HCT116 (cell line): ENCODE measurements at regions not wholly inside any gene's neighbourhood (a gene's known extent, or its start where the extent isn't known, plus 50 kb on each side); places are given as distances from the start of the nearest gene placed in this dataset.

Experiments used
- ATAC-seq: fragments of 200-7000 bp; cut with Tn5 transposase; 2 replicates; pipeline ENCODE4 v1.9.1; 2020; ENCODE audit warnings: mild to moderate bottlenecking, moderate library complexity
- BruUV-seq: library from RNA; stranded (reverse); fragments of 400-500 nt; replicated peaks from 2 replicates; lab custom pipeline; 2021; lab: Mats Ljungman, UMichigan
- CTCF ChIA-PET: fragments of 300-600 bp; sonication (Branson Sonifier 250); formaldehyde crosslinking; loops from one replicate; lab custom pipeline; 2021; ENCODE audit warnings: antibody characterized with exemption; lab: Charles Lee
- POLR2A ChIA-PET: fragments of 300-600, 350-600 bp; sonication (Branson Sonifier 250); formaldehyde crosslinking; loops from one replicate; lab custom pipeline; 2021; ENCODE audit warnings: antibody characterized with exemption; lab: Charles Lee
- RAD21 ChIA-PET, 2 experiments: fragments of 300-600 bp; sonication (Branson Sonifier 250); formaldehyde crosslinking; loops; one replicate each; lab custom pipeline; 2023; ENCODE audit warnings: low total read pairs in 2 of 2; ENCODE audit not compliant: uncharacterized antibody in 2 of 2, unreplicated experiment in 2 of 2, low non-redundant PET in 1 of 2; lab: Charles Lee
- DNase-seq: peaks from one replicate; pipeline ENCODE4 v3.0.0-alpha.2; 2010; ENCODE audit warnings: low read depth, low spot score
- H2AFZ ChIP-seq: fragments of 200-600 bp; shearing (Covaris generic), sonication (generic); 2 replicates; pipeline ENCODE4 v1.6.1; 2017; ENCODE audit warnings: low read depth, mixed run types, mixed read lengths, antibody characterized with exemption, low read length; ENCODE audit not compliant: poor library complexity, severe bottlenecking
- H3K27ac ChIP-seq: 2 replicates; pipeline ENCODE4 v1.5.1; 2012; ENCODE audit warnings: low read depth, low read length
- H3K27me3 ChIP-seq: fragments of 200-600 bp; sonication (generic); 2 replicates; pipeline ENCODE4 v1.6.1; 2016; ENCODE audit warnings: mixed run types, low read length, mixed read lengths; ENCODE audit not compliant: insufficient read depth
- H3K36me3 ChIP-seq, 2 experiments: fragments of 200-500 bp in 1 of 2; fragments of 200-600 bp in 1 of 2; sonication (Bioruptor generic) in 1 of 2; sonication (generic) in 1 of 2; 2 replicates each; pipeline versions ENCODE4 v1.5.1 to v1.6.1; 2014 to 2016; ENCODE audit warnings: low read length in 2 of 2, inconsistent platforms in 1 of 2, mixed read lengths in 1 of 2, mixed run types in 1 of 2; ENCODE audit not compliant: insufficient read depth in 2 of 2, control insufficient read depth in 1 of 2
- H3K4me1 ChIP-seq, 2 experiments: fragments of 200-600 bp in 1 of 2; sonication (generic) in 1 of 2; 2 replicates each; pipeline versions ENCODE4 v1.5.1 to v1.6.1; 2012 to 2017; ENCODE audit warnings: low read length in 2 of 2, inconsistent platforms in 1 of 2, mild to moderate bottlenecking in 1 of 2, mixed read lengths in 1 of 2, mixed run types in 1 of 2, moderate library complexity in 1 of 2; ENCODE audit not compliant: insufficient read depth in 2 of 2, control insufficient read depth in 1 of 2
- H3K4me2 ChIP-seq: fragments of 200-600 bp; sonication (generic); 2 replicates; pipeline ENCODE4 v1.6.1; 2017; ENCODE audit warnings: mixed run types, low read length, mixed read lengths
- H3K4me3 ChIP-seq, 2 experiments: fragments of 200-600 bp in 1 of 2; sonication (generic) in 1 of 2; replicated peaks in 1 of 2; 2 replicates each; pipeline ENCODE4 v1.5.1; 2011 to 2016; ENCODE audit warnings: low read length in 2 of 2, control low read depth in 1 of 2, low read depth in 1 of 2, mild to moderate bottlenecking in 1 of 2, mixed read lengths in 1 of 2, mixed run types in 1 of 2
- H3K79me2 ChIP-seq: fragments of 200-600 bp; sonication (generic); 2 replicates; pipeline ENCODE4 v1.6.1; 2017; ENCODE audit warnings: mild to moderate bottlenecking, mixed run types, low read length, moderate library complexity, mixed read lengths; ENCODE audit not compliant: insufficient read depth
- H3K9ac ChIP-seq: fragments of 200-600 bp; sonication (generic); 2 replicates; pipeline ENCODE4 v1.6.1; 2016; ENCODE audit warnings: low read length, mixed read lengths
- H3K9me2 ChIP-seq: fragments of 200-600 bp; sonication (generic), shearing (Covaris generic); 2 replicates; pipeline ENCODE4 v1.6.1; 2017; ENCODE audit warnings: mixed run types, mild to moderate bottlenecking, moderate library complexity; ENCODE audit not compliant: insufficient read depth
- H3K9me3 ChIP-seq, 2 experiments: fragments of 200-500 bp in 1 of 2; fragments of 200-600 bp in 1 of 2; sonication (Bioruptor generic) in 1 of 2; sonication (generic) in 1 of 2; 2 replicates each; pipeline ENCODE4 v1.6.1; 2014 to 2017; ENCODE audit warnings: low read length in 2 of 2, mixed read lengths in 2 of 2, inconsistent platforms in 1 of 2, low read depth in 1 of 2, mild to moderate bottlenecking in 1 of 2, mixed run types in 1 of 2, moderate library complexity in 1 of 2; ENCODE audit not compliant: control insufficient read depth in 1 of 2, insufficient read depth in 1 of 2
- H4K20me1 ChIP-seq: fragments of 200-600 bp; sonication (generic), shearing (Covaris generic); 2 replicates; pipeline ENCODE4 v1.6.1; 2017; ENCODE audit warnings: mixed run types, mild to moderate bottlenecking, moderate library complexity; ENCODE audit not compliant: insufficient read depth
- CEBPB ChIP-seq: IDR thresholded peaks from 2 replicates; pipeline ENCODE4 v1.6.1; 2012; ENCODE audit warnings: low read depth
- ELF1 ChIP-seq: IDR thresholded peaks from 2 replicates; pipeline ENCODE4 v1.6.1; 2012; ENCODE audit warnings: low read depth, borderline replicate concordance
- JUND ChIP-seq: IDR thresholded peaks from 2 replicates; pipeline ENCODE4 v1.6.1; 2012
- ZFX ChIP-seq: fragments of 450-650 bp; IDR thresholded peaks from 2 replicates; pipeline ENCODE4 v1.6.1; 2017
- intact Hi-C: fragments of 100-400 bp; cut with micrococcal nuclease; formaldehyde crosslinking; loops from 2 replicates; pipeline ENCODE4 v1.10.0; 2022
- TF ChIP-seq, protein P1 (sequence below), 3 experiments: fragments of 200-600 bp in 1 of 3; sonication (generic) in 1 of 3; IDR thresholded peaks in 2 of 3; conservative IDR thresholded peaks in 1 of 3; 2 replicates each; pipeline ENCODE4 v1.5.1; 2012 to 2017; ENCODE audit warnings: low read depth in 2 of 3, low read length in 2 of 3, antibody characterized with exemption in 1 of 3, borderline replicate concordance in 1 of 3, control low read depth in 1 of 3, mild to moderate bottlenecking in 1 of 3, mixed read lengths in 1 of 3, mixed run types in 1 of 3, moderate library complexity in 1 of 3; ENCODE audit not compliant: insufficient read depth in 1 of 3
- TF ChIP-seq, protein P2 (sequence below): IDR thresholded peaks from 2 replicates; pipeline ENCODE4 v1.6.1; 2012

DNA sequence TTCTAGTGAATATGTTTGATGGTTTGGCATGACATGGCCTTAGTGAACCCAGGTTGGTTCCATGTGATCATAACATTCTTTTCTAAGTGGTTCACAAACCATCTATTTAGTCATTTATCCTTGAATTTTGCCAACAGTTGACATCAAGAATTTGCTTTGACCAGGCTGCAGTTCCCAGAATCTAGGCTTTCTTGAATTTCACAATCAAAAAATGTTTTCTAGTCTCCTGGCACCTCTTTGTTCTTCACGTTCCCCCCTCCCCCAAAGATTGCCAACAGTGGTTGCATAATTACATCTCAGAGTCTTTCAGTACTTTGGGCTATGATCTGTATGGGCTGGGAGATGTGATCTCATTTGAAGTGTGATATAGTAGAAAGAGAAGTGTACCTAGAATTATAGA, 124.0 kb downstream of the GATA6 start:
- H3K36me3 ChIP-seq, result no peaks in the 10 kb centered on the region
- no peak overlapping the region for H2AFZ ChIP-seq
- H3K27me3 ChIP-seq, result no peaks in the 10 kb centered on the region
- H3K9ac ChIP-seq, result no peak overlapping the region
- no peaks in the 10 kb centered on the region for H3K79me2 ChIP-seq
- H3K9me2 ChIP-seq, result no peaks in the 10 kb centered on the region
- no peak for DNase-seq
- no peaks in the 10 kb centered on the region for H3K4me1 ChIP-seq
- no peak for ATAC-seq
- RAD21 ChIA-PET, result no interaction called here
- TF ChIP-seq ZFX (no peak), JUND (no peak)
- TF ChIP-seq, all 23 proteins: peak for 0
- H3K27ac ChIP-seq, result no peak overlapping the region
- no peak overlapping the region for H3K4me2 ChIP-seq
- CTCF ChIA-PET, result no interaction called here
- BruUV-seq, result no TSS peak
- POLR2A ChIA-PET, result no interaction called here
- H3K9me3 ChIP-seq, result no peaks in the 10 kb centered on the region
- H4K20me1 ChIP-seq, result no peaks in the 10 kb centered on the region
- no peak overlapping the region for H3K4me3 ChIP-seq
- intact Hi-C loops, result no loop called here

DNA sequence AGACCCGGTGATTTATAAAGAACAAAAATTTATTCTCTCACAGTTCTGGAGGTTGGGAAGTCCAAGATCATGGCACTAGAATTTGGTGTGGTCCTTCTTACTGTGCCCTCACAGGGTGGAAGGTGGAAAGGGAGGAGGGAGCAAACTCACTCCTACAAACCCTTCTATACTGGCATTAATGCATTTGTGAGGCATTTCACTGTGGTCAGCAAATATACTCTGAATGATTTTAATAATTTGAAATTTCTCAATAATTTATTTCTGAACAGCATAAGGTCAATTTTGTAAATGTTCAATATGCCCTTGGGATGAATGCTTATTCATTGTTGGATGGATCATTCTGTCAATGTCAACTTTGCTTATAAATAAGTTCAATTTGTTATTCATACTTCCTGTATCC, 120.6 kb downstream of the GATA6 start:
- BruUV-seq, result no TSS peak
- Histone ChIP-seq H3K9ac (no peak overlapping the region), H3K4me2 (no peak overlapping the region), H3K9me3 (no peaks in the 10 kb centered on the region), H3K27ac (no peak overlapping the region), H4K20me1 (no peaks in the 10 kb centered on the region), H3K9me2 (no peaks in the 10 kb centered on the region), H3K4me1 (no peaks in the 10 kb centered on the region), H3K27me3 (no peaks in the 10 kb centered on the region), H3K4me3 (no peak overlapping the region), H2AFZ (no peak overlapping the region), H3K36me3 (no peaks in the 10 kb centered on the region), H3K79me2 (no peaks in the 10 kb centered on the region)
- CTCF ChIA-PET, result no interaction called here
- TF ChIP-seq, protein P1, sequence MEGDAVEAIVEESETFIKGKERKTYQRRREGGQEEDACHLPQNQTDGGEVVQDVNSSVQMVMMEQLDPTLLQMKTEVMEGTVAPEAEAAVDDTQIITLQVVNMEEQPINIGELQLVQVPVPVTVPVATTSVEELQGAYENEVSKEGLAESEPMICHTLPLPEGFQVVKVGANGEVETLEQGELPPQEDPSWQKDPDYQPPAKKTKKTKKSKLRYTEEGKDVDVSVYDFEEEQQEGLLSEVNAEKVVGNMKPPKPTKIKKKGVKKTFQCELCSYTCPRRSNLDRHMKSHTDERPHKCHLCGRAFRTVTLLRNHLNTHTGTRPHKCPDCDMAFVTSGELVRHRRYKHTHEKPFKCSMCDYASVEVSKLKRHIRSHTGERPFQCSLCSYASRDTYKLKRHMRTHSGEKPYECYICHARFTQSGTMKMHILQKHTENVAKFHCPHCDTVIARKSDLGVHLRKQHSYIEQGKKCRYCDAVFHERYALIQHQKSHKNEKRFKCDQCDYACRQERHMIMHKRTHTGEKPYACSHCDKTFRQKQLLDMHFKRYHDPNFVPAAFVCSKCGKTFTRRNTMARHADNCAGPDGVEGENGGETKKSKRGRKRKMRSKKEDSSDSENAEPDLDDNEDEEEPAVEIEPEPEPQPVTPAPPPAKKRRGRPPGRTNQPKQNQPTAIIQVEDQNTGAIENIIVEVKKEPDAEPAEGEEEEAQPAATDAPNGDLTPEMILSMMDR (IDR thresholded peaks at IDR 0.05 in 2 of 3, conservative IDR thresholded peaks at IDR 0.05 in 1 of 3; ENCODE audit: borderline replicate concordance in 1 of 3, insufficient read depth in 1 of 3, low read depth in 2 of 3, low read length in 2 of 3), result no peak
- TF ChIP-seq CEBPB, result no peak
- no peak for TF ChIP-seq ELF1
- TF ChIP-seq, protein P2, sequence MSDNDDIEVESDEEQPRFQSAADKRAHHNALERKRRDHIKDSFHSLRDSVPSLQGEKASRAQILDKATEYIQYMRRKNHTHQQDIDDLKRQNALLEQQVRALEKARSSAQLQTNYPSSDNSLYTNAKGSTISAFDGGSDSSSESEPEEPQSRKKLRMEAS, result no peak
- RAD21 ChIA-PET, result no interaction called here
- intact Hi-C loops, result no loop called here
- ATAC-seq (no peak), DNase-seq (no peak)
- POLR2A ChIA-PET, result no interaction called here
